Left lobe of liver (tissue), 2 donors: ENCODE measurements at regions not wholly inside any gene's neighbourhood (a gene's known extent, or its start where the extent isn't known, plus 50 kb on each side); places are given as distances from the start of the nearest gene placed in this dataset.

Experiments
- ATAC-seq: fragments of 200-7000 bp; cut with Tn5 transposase; one replicate; pipeline ENCODE4 v1.9.1; 2020; ENCODE audit warnings: mild to moderate bottlenecking, moderate library complexity
- DNase-seq: peaks from one replicate; pipeline ENCODE4 v3.0.0-alpha.2; 2020; ENCODE audit warnings: low spot score
- donor health status: DM: no; HTN: no; CAD: no; lungs with moderate emphysema.
- donor health status: DM: no; HTN: yes; CAD: no.

- ATAC-seq (no peak), DNase-seq (no peak)
Measured at GRCh38 chr15:95866711-95867440, 463.6 kb upstream of the NR2F2 start.

GRCh38 chr15:95868450-95868849 is 462.1 kb upstream of the NR2F2 start:
- DNase-seq (no peak), ATAC-seq (no peak)

DNA sequence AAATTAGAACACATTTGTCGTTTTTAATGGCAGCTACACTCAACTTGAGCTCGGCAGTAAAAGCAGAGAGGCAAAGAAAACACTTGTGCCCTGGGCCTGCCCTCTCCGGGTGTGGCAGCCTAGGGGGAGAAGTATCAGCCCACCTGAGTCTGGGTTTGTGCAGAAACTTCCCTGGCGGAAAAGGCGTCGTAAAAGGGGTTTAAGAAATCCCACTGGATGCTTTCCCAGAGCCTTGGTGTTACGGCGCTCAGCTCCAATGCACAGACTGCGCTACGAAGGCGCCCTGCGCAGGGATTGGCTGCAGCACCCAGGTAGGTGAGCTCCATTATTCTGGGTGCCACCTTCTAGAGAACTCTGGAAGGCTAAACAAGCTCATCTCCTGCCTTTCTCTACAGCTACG is 461.5 kb upstream of the NR2F2 start:
- ATAC-seq (no peak), DNase-seq (no peak)

DNA sequence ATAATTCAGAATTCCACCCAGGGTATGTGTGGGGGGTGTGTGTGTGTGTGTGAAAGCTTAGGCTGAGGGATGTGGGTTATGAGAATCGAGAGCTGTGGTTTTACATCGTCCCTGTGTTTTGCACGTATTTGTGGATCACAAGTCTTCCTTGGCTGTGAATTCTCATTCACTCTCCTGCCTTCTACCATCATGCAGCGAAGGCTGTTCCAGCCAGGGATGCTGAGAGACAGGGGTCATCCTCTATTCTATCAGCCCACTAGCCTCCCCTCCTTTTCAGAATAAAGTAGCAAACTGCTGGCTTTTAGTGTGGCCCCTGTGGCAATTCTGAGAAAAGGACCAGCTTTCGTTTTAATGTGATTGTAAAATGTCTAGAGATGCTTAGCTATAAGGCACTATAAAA is 460.6 kb upstream of the NR2F2 start:
- no peak for DNase-seq

GRCh38 chr15:95872366-95872771 is 458.1 kb upstream of the NR2F2 start:
- ATAC-seq, result no peak
- DNase-seq, result no peak

More for the DNA sequence above, 460.6 kb upstream of the NR2F2 start:
- ATAC-seq, result no peak

- DNase-seq (no peak), ATAC-seq (no peak)
Measured at GRCh38 chr15:95874637-95875036, 455.9 kb upstream of the NR2F2 start.

- DNase-seq (no peak), ATAC-seq (peak; percentile 24)
Measured at GRCh38 chr15:95875121-95875643, 455.3 kb upstream of the NR2F2 start.

GRCh38 chr15:95880031-95880570 is 450.4 kb upstream of the NR2F2 start:
- ATAC-seq, result no peak

GRCh38 chr15:95880630-95881029 is 449.9 kb upstream of the NR2F2 start:
- DNase-seq (no peak), ATAC-seq (no peak)

More at GRCh38 chr15:95880031-95880570, 450.4 kb upstream of the NR2F2 start:
- DNase-seq, result no peak

- ATAC-seq (no peak), DNase-seq (no peak)
Measured at GRCh38 chr15:95883064-95883463, 447.4 kb upstream of the NR2F2 start.

- no peak for DNase-seq
Measured at GRCh38 chr15:95884276-95884675, 446.2 kb upstream of the NR2F2 start.

DNA sequence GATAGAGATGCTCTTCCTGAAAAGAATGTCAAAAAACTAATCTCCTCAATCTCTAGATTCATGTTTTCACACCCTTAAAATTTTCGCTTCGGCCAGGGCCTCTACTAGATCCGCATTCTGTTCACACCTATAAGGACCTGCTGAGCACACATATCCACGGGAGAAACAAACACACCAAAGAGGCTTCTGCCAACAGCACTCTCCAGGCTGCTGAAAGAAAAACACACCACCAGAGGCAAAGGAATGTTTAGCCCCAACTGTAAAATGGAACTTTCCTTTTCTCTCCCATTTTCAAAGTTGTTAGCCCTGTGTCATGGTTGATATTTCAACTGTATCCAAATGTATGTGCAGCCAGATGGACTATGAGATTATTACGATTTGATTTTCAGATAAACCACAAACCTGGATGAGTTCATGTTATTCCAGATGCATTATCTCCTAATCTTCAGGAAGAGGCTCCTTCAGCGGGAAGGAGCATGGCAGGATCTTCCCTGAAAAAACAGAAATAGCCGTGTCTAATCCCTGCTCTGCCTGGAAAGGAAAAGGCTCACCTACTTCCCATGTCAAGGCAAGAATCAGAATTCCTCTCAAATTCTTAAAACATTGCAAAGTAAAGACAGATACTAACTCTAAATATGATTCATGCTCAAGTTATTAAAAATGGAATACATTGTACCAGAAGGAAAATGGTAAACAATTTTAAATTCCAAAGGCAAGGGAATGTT is 442.7 kb upstream of the NR2F2 start:
- ATAC-seq, result no peak
- no peak for DNase-seq

More at GRCh38 chr15:95884276-95884675, 446.2 kb upstream of the NR2F2 start:
- ATAC-seq, result no peak

GRCh38 chr15:95888762-95889161 is 441.7 kb upstream of the NR2F2 start:
- ATAC-seq, result no peak
- no peak for DNase-seq

DNA sequence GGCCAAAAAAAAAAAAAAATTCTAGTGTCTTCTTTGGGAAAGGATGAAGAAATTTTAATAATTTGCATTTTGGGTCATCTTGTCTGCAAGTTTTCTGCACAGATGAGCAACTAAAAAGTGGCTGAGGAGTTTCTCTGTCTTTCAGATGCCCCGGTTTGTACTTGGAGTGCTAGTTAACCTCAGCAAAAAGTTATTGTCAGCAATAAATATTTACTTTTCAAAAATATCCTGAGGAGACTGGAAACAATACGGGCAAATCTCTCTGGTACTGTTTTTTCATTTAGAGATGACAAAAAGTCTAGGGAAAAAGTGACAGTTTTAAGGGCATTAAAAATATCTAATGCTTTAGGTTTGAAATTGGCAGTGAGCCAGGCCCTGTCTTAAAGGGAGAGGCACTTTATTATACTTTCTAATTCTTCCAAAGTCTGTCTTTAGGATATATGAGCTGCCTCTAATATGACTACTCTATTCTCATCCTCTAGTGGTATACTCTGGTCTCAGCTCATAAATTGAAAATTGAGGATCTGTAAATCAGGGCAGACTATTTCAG is 436.0 kb upstream of the NR2F2 start:
- DNase-seq, result no peak

GRCh38 chr15:95895508-95895907 is 435.0 kb upstream of the NR2F2 start:
- ATAC-seq, result no peak
- DNase-seq, result no peak

More for the DNA sequence above, 436.0 kb upstream of the NR2F2 start:
- ATAC-seq, result no peak

DNA sequence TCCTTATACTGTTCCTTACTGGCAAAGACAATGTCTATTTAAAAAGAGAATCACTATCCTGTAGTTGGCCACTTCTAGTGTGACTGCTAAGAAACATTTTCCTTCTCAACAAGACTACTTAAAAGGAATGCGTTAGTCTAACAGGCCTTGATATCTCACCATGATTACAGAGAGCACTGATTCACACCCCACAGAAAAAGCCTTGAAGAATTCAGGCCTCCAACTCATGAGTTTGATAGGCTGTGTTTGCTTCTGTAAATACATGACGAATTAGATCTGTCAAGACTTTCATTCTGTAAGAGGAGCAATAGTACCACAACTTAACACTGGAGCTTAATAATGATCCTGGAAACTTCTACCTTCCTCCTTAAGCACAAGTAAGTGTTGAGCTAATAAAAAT is 432.8 kb upstream of the NR2F2 start:
- ATAC-seq (no peak), DNase-seq (no peak)

- no peak for DNase-seq
Measured at GRCh38 chr15:95898761-95899160, 431.7 kb upstream of the NR2F2 start.

DNA sequence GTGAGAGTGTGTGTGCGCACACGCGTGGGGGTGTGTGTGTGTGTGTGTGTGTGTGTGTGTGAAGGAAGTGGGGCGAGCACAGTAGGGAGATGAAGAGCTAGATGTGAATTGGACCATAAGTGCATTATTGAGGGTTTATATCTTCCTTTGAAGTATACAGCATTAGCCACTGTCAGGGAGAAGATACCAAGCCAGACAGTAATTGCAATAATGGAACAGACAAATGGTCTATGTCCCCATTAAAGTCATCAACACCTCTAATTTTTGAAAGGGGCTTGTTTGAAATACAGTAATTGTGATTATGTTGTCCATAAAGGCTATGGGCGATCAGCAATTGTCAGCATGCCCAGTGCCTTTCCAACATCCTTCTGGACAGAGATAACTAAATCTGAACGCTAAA is 429.2 kb upstream of the NR2F2 start:
- ATAC-seq (no peak), DNase-seq (no peak)

More at GRCh38 chr15:95898761-95899160, 431.7 kb upstream of the NR2F2 start:
- no peak for ATAC-seq

GRCh38 chr15:95902606-95903005 is 427.9 kb upstream of the NR2F2 start:
- DNase-seq, result no peak
- no peak for ATAC-seq

GRCh38 chr15:95903352-95903751 is 427.1 kb upstream of the NR2F2 start:
- no peak for ATAC-seq
- DNase-seq, result no peak

- no peak for ATAC-seq
- DNase-seq, result no peak
Measured at GRCh38 chr15:95910643-95911212, 419.8 kb upstream of the NR2F2 start.
